ENCODE measurements at regions not wholly inside any gene's neighbourhood (a gene's known extent, or its start where the extent isn't known, plus 50 kb on each side); places are given as distances from the start of the nearest gene placed in this dataset.
A peak's percentile ranks its signal among the peaks of the same experiment; 100 is the strongest.

- DNase-seq (ENCODE audit: low read depth, low spot score) = peak; percentile 17
Observed at GRCh38 chr16:13291591-13292333, 390.4 kb downstream of the SHISA9 start.

DNA sequence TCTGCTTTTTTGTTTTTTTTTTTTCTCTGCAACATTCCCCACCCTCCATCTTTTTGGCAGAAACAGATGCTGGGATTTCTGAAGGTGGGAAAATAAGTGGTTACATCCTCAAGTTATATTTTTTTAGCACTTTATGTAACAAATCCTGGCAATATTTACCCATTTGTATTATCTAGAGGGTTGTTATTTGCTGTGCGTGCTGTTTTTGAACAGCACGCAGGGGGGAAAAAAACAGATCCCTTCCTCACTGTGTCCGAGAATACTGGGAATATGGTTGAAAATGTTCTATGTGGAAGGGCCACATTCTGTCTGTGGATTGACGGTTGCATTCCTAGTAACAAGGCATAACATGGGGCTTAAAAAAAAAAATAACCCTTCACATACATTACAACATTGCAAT, 394.8 kb downstream of the SHISA9 start:
- DNase-seq (ENCODE audit: low read depth, low spot score) = no peak

- DNase-seq (ENCODE audit: low read depth, low spot score) = peak; percentile 32
Observed at GRCh38 chr16:13298666-13299065, 397.3 kb downstream of the SHISA9 start.

GRCh38 chr16:13300066-13300840, 398.9 kb downstream of the SHISA9 start:
- DNase-seq (ENCODE audit: low read depth, low spot score) = no peak

DNA sequence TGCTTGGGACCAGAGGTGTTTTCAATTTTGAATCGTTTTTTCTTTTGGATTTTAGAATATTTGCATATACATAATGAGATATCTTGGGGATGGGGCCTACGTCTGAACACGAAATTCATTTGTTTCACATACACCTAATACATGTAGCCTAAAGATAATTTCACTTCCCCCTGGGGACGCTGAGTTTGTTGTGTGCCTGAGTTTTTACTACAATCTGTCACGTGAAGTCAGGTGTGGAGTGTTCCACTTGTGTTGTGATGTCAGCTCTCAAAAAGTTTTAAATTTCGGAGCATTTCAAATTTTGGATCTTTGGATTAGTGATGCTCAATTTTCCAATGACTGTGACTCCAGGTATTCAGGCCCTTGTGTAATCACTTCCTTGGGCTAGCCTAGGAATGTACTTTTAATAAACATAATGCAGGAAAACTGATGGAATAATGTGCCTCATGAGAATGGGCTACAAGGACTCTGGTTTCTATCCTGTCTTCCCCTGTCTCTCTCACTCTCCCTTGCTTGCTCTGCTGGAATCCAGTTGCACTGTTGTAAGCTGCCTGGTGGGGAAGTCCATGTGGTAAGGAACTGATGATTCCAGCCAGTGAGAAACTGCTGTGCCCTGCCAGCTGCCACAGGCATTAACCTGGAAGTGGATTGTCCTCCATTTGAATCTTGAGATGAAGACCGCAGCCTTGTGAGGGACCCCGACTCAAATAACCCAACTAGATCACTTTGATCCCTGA, 403.8 kb downstream of the SHISA9 start:
- peak; percentile 19 for DNase-seq (ENCODE audit: low read depth, low spot score)

DNA sequence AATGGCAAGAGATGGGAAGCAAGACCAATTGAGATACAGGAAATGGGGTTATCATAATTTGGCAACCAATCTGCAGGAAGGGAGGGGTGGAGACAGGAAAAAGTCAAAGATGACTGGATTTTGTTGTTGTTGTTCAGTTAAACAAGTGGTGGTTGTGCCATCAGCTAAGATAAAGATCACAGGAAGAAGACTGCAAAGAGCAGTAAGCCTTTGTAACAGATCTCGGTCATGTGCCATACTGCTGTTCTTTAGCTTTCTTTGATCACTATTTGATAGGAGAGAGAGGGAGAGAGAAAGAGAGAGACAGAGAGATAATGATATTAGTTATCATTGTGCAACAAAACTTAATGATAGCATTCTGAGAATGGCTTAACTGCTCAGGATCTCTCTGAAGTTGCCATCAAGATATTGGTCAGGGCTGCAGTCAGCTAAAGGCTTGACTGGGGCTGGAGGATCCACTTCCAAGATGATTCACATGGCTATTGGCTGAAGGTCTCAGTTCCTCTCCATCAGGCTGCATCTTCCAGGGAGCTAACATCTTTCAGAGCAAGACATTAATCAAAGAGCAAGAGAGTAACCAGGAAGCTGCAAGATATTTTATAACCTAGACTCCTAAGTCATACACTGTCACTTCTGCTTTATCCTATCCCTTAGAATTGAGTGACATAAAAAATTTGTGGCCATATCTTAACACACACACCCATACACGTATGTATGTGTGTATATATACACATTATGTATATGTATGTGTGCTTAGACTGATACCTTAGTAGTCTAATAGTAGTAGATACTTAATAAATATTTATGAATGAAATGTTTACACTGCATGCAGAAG, 405.0 kb downstream of the SHISA9 start:
- peak; percentile 4 for DNase-seq (ENCODE audit: low read depth, low spot score)

DNA sequence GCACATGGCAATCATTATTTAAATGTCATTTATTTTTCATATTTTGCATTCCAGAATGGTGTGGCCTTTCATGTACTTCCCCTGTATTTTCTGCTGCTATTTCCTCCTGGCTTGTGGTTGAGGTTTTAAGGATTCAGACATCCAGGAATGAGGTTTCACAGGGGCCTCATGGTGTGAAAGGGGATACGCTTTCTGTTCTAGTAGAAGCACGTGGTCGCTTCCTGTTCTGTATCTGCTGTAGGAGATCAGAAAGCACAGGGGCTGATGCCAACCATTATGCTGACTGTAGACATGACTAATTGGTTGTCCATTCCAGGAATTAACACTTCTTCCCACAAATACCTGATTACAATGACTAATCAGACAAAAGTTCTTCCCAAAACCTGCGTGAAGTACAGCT, 405.9 kb downstream of the SHISA9 start:
- DNase-seq (ENCODE audit: low read depth, low spot score) = peak; percentile 94

DNA sequence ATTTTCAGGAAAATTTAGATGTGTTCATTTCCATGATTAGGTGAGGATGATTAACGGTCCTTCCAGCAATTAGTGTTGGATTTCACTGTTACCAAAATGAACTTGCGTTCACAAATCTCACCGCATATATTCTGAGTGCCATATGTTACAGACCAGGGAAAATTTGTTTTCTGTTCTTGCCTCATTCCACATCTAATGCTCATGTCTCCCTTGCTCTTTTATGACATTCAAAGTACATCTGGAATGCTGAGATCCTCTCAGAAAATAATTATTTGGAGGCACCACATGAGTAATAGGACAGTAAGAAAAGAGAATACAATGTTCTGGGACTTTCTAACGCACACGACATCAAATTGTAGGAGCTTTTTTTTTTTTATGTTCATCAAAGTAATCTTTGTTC, 406.5 kb downstream of the SHISA9 start:
- DNase-seq (ENCODE audit: low read depth, low spot score) = peak; percentile 30

GRCh38 chr16:13312063-13312462, 410.7 kb downstream of the SHISA9 start:
- DNase-seq (ENCODE audit: low read depth, low spot score) = no peak

DNA sequence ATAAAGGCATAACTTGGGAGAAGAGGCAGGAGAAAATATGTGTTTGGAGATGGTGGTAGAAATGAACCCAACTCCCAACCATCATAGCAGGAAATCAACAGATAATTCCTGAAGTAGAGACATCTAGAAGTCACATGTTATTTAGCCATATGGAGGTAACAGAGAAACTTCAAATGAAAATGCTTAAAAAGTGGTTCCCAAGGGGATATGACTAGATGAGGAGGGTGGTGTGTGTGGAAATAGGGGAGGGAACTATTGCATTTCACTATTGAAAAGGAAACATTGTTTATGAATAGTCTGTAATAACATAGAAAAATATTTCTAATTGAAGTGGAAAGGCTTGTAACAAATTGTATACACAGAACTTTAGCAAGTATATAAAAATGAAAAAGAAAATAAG, 412.0 kb downstream of the SHISA9 start:
- no peak for DNase-seq (ENCODE audit: low read depth, low spot score)

DNA sequence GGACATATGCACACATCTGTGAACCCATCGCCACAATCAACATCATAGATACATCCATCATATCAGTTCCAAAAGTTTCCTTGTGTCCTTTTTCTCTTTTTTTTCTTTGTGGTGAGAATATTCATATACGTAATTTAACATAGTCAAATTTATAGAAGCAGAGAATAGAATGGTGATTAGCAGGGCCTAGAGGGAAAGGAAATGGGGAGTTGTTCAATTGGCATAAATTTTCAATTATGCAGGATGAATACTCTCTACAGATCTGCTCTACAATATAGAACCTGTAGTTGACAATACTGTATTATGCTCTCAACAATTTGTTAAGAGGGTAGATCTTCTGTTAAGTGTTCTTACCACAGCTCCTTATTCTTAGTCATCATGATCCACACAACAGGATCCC, 413.2 kb downstream of the SHISA9 start:
- no peak for DNase-seq (ENCODE audit: low read depth, low spot score)

- DNase-seq (ENCODE audit: low read depth, low spot score) = peak; percentile 64
Observed at GRCh38 chr16:13315642-13316427, 414.4 kb downstream of the SHISA9 start.

GRCh38 chr16:13322336-13322735, 420.9 kb downstream of the SHISA9 start:
- DNase-seq (ENCODE audit: low read depth, low spot score) = no peak

GRCh38 chr16:13324851-13325250, 423.5 kb downstream of the SHISA9 start:
- DNase-seq (ENCODE audit: low read depth, low spot score) = no peak

GRCh38 chr16:13325396-13325795, 424.0 kb downstream of the SHISA9 start:
- DNase-seq (ENCODE audit: low read depth, low spot score) = no peak

- no peak for DNase-seq (ENCODE audit: low read depth, low spot score)
Observed at GRCh38 chr16:13331918-13332317, 430.5 kb downstream of the SHISA9 start.

DNA sequence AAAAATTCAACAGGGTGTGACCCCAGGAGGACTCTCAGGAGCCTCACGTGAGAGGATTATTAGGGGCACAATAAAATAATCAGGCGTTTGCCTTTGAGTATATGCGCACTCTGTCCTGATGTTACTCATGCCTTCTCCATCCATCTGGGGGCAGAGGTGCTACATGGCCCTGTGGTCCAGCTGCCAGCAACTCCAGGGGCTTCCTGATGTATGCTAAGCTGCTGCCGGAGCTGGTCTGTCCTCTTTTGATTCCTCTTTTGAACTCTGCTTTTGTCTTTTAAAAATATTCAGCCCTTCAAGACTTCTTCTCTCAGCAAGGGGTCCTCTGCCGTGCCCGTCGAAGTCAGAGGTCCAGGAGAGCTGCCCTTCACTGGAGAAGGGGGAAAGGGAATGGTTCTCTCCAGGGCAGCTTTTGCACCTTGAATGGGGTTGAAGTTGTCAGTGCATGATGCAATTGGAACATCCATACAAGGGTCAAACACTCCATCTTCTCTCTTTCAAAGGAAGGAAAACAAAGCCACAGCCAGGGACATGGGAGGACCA, 431.4 kb downstream of the SHISA9 start:
- no peak for DNase-seq (ENCODE audit: low read depth, low spot score)

DNA sequence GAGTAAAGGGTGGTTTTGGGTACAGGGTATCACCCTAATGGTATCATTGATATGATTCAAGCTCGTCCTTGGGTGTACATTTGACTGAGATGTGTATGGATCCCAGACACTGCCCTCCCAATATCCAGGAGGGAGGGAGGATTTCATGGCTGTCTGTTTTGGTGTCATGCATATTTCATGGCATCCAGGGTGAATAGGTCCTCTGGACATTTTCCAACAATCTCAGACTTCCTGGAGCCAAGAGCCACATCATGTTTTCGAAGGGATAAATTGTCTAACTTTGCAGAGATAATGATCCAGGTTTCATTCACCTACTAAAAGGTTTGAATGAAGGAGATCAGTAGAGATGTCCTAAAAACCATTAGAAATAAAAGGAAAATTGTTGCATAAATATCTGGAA, 431.9 kb downstream of the SHISA9 start:
- DNase-seq (ENCODE audit: low read depth, low spot score) = no peak

DNA sequence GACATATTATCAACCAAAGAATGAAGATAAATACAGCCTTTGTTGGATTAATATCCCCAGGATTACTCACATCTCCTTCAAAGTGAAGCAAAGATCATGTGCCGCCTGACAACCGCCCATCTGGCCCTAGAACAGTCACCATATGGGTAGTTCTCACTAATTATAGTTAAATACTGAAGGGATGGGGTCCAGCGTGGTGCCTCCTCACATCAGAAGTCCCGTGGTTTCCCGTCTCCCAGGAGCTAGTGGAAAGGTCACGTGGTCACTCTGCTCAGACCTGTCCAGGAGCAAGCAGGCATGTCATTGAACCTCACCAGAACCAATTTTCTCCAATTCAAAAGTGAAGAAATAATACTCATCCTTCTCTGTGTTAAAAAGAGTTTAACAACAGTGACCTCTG, 434.5 kb downstream of the SHISA9 start:
- no peak for DNase-seq (ENCODE audit: low read depth, low spot score)

DNA sequence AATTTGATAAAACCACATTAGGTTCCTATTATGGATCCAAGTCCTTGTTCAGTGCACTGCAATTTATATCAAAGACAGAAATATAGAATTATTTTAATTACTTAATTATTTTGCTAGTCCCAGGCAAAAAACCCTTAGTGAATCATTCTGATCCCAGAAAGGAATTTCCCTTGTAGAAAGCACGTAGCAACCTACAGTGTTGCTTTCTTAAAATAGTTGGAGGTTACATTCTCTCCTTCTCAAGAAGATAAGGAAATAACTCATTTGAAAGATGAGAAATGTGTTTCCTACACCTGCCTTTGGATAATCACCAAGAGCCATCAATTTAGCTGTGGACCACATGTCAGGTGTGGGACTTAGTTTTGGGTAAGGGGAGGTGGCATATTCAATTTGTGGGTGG, 434.9 kb downstream of the SHISA9 start:
- no peak for DNase-seq (ENCODE audit: low read depth, low spot score)
